Activated CD4-positive, alpha-beta T cell treated with anti-CD3 and anti-CD28 coated beads, Interleukin-2, Interleukin-4, amounts not matched to agents 100 ng/mL and 50 ng/mL, durations not matched to agents 16 hours and 8 hours (primary cell): ENCODE measurements at regions not wholly inside any gene's neighbourhood (a gene's known extent, or its start where the extent isn't known, plus 50 kb on each side); places are given as distances from the start of the nearest gene placed in this dataset.
"Not testable (repeated sequence)": the region's sequence is repeated elsewhere in the genome, so short reads cannot be mapped to it uniquely, and the experiment has no call there.

Experiments used
- DNase-seq: peaks from one replicate; pipeline ENCODE4 v3.0.0-alpha.2; 2020; ENCODE audit warnings: low spot score

DNA sequence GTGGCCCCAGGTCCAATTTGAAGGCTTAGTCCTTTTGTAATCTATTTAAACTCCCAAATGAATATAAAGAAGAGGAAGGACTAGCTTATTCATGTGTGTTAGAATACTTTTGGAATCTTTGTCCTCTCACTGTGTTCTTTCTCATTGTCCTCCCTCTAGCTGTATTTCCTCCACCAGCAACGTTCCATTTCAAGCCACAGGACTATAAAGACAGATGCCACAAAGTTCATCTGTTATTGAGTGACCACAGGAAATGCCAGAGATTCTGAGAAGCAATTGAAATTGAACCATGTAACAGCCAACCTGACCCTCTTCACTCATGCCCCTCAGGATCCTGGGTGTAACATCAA is 336.6 kb upstream of the API5 start:
- no peak for DNase-seq

DNA sequence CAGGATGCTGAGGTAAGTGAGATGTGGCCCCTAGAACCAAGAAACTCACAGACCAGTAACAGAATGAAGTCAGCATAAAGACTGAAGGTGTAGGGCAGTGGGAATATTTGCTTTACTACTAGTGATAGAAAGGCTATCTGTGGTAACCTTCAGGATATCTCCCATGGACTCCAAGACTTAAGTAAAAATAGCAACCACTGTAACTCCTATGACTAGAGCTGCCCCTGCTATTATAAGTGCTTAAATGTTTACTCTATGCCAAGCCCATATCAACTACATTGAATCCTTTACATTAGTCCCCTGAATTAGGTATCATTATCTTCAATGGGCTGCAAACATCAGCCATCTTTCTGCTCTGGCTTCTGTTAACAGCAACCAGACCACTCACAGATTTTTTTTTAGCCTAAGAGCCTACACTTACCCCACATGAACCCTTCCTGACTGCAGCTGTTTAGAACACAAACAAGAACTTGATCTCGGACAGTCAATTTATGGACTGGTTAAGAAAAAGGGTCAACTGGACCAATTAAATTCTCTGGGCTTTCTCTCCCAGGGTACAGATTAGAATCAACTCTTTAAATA is 335.1 kb upstream of the API5 start:
- no peak for DNase-seq

DNA sequence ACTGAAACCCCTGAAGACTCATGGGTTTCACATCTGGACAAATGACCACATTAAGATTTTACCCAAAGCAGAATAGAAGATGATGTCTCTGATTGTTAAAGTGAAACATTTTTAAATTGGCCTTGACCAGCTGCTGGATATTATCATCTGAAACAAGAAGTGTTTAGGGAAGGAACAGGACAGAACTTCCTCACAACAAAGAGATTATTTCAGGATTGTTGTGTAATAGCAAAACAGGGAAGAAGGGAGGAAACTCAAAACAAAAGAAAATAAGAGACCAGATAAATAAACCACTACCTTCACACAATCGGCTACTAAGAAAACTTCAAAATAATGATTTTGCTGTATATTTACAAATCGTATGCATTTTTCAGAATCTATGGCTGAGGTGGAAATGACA is 319.2 kb upstream of the API5 start:
- DNase-seq: no peak

- no peak for DNase-seq
Observed at GRCh38 chr11:42996421-42997307, 315.1 kb upstream of the API5 start.

DNA sequence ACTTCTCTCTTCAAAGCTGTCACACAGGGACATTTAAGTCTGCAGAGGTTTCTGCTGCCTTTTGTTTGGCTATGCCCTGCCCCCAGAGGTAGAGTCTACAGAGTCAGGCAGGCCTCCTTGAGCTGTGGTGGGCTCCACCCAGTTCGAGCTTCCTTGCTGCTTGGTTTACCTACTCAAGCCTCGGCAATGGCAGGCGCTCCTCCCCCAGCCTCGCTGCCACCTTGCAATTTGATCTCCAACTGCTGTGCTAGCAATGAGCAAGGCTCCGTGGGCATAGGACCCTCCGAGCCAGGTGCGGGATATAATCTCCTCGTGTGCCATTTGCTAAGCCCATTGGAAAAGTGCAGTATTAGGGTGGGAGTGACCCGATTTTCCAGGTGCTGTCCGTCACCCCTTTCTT is 306.9 kb upstream of the API5 start:
- not testable (repeated sequence) for DNase-seq

DNA sequence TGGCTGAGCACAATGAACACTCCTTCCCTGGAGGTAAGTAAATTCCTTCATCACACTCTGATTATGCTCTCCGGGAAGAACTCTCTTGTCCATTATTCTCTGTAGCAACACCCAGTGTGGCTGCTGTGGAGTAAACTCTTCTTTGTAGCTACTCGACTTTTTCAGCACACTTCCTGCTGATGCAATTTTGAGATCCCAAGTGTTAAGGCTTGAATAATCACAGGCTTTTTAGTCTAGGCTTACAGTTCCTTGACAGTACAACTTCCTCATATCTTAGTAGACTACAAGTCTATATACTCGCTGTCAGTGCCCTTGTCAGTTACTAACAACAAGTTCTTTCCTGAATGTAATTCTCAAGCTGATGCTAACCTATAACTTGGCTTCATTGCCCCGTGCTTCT is 301.8 kb upstream of the API5 start:
- DNase-seq: no peak

- DNase-seq: no peak
Observed at GRCh38 chr11:43012606-43013005, 299.2 kb upstream of the API5 start.

DNA sequence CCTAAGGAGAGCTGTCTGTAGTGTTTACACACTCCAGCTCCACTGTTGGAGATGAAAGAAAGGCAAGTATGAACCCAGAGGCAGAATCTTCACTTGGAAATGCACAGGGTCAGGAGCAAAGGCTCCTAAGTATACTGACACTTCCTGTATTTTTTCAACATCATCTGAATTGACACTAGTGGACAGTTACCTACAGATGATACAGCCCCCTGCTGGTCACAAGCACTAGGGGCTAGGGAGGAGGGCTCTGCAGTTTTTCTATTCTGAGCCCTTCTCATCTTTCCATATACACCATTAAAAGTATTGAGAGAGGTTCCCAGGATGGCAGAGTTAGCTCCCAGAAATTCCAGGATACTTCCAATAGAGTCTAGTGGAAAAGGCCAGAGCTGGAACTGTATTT is 290.3 kb upstream of the API5 start:
- DNase-seq: no peak

DNA sequence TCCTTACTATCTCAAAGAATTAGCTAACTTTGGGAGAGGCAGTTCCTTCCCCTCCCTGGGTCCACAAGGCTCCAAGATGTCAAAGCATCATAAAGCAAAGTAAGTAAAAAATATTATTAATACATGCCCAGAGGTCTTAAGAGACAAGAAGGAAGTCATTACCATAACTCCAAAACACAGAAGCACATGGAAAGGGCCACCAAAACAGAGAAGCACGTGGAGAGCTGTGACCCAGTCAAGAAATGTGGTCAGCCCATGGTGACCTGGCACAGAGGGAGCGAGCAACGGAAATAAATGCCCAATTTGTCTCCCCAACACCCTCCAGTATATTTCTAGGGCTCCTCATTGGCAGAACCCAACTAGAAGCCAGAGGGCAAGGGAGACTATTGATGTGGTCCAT is 277.5 kb upstream of the API5 start:
- no peak for DNase-seq

- no peak for DNase-seq
Observed at GRCh38 chr11:43035086-43035485, 276.7 kb upstream of the API5 start.

DNA sequence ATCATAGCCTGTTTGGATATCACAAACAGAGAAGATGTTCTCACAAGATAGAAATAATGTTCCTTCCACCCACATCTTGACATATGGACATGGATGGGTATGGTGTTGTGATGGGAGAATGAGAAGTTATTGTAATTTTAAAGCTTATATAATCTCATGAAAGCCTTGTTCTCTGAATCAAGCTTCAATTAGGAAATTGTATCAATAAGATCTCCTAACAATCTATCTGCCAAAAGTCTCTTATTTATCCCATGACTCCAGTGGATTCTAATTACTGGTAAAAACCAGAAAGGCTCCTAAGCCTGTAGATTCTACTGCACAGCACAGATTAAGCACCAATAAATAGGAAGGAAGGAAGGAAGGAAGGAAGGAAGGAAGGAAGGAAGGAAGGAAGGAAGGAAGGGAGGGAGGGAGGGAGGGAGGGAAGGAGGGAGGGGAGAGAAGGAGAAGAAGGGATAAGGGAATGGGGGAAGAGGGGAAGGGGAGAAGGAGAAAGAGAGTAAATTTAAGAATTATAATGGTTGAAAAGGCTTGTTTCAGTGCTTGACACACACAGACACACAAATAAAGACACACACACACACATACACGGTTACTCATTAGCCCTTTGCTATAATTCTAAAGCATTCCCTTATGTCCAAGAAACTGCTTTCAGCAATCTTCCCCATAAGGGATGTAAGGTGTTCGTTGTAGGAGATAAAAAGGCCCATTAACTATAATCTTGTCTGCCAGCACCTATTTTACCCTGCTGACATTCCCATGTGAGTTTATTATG is 258.0 kb upstream of the API5 start:
- no peak for DNase-seq

DNA sequence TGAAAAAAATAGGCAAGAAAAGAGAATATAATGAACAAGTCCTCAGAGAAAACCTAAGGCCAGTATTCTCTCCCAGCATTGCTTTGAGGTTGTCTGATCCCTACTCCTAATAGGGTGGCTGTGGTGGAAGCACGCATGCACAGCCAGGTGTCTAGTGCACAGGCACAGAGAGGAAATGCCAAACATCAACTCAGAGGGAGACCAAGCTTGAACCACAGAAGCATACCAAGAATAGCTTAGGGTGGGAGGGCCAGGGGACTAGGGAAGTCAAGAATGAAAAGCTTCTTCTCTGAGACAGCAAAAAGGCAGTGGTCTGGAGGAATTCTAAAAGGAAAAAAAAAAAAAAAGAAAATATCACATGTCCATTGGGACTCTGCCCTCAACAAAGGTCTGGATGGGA is 244.1 kb upstream of the API5 start:
- no peak for DNase-seq

GRCh38 chr11:43071338-43071737 is 240.5 kb upstream of the API5 start:
- DNase-seq: no peak

GRCh38 chr11:43072096-43072495 is 239.7 kb upstream of the API5 start:
- no peak for DNase-seq

GRCh38 chr11:43072911-43073310 is 238.9 kb upstream of the API5 start:
- DNase-seq: no peak

- DNase-seq: no peak
Observed at GRCh38 chr11:43074810-43075209, 237.0 kb upstream of the API5 start.

DNA sequence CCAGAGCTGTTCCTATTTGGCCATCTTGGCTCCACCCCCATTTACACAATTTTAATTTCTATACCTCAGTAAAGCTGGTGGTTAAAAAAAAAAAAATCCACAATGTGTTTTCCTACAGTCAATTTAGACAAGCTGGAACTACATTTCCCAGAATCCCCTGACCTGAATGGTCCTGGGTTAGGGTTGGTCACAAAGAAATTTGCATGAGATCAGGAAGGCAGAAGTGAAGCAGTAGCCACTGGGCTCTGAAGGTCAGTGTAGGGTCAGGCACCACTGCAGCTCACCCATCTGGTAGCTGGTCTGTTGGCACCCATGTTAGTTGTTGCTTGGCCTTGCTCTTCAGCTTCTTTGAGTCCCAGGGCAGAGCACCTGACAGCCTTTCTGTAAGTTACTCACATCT is 210.7 kb upstream of the API5 start:
- DNase-seq: no peak

GRCh38 chr11:43116071-43116470 is 195.7 kb upstream of the API5 start:
- DNase-seq: no peak

DNA sequence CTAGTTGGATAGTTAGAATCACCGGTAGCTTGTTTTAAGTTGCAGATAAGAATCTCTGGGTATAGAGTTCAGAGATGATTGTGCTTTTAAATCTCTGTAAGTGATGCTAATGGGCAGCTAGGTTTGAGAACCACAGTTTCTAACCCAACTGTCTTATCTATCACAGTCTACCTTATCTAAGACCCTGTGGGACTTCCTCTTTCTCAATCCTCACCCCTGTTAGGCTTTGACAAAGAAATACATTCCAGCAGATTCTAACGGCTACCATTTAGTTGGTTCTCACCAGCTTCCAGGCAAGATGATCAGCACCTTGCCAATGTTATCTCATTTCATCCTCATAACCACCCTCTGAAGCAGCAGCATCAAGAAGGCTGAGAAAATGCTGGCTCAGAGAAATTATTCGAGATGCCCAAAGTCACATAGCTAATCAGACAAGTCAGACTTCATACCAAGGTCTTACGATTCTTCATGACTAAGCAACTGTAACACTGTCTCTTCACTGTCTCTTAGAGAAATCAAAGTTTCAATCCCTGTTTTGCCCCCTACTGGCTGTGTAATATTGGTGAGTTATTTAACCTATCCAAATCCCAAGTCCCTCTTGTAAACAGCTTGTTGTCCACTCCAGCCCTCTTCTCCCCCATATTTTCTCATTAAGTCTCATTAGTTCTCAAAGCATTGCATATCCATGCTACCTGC is 192.4 kb upstream of the API5 start:
- no peak for DNase-seq

DNA sequence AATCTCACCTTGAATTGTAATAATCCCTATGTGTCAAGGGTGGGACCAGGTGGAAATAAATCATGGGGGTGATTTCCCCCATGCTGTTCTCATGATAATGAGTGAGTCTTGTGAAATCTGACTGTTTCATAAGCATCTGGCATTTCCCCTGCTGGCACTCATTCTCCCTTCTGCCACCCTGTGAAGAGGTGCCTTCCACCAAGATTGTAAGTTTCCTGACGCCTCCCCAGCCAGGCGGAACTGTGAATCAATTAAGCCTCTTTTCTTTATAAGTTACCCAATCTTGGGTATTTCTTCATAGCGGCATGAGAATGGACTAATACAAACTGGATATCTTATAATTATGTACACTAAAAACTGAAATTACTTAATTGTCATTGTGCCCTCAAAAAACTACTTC is 189.2 kb upstream of the API5 start:
- no peak for DNase-seq

DNA sequence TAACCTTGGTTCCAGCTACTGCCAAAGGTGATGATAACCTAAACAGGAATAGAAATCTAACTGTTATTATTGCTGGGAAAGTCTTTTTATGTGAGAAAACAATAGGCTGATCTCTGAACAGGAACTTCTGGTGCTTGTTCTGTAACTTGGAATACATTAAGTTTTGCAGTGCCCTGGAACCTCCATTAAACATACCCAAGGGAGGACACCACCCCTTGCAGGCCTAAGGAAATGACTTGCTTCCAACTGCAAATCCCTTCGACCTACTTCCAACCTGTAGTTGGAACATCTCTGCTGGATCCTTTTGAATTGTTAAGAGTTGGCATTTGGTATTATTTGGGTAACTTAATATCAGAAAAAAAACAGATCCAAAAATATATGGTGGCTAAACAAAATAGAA is 188.4 kb upstream of the API5 start:
- no peak for DNase-seq

- DNase-seq: no peak
Observed at GRCh38 chr11:43124272-43124935, 187.4 kb upstream of the API5 start.
